DOHH2 (cell line): ENCODE measurements at regions not wholly inside any gene's neighbourhood (a gene's known extent, or its start where the extent isn't known, plus 50 kb on each side); places are given as distances from the start of the nearest gene placed in this dataset.

ENCODE experiments used
- EZH2phosphoT487 ChIP-seq: fragments of 200-600 bp; sonication (generic); IDR thresholded peaks from 2 replicates; pipeline ENCODE4 v1.6.1; 2017; ENCODE audit warnings: borderline replicate concordance, mild to moderate bottlenecking, antibody characterized with exemption, low read length, moderate library complexity, mixed read lengths
- TF ChIP-seq, protein P1 (sequence below): fragments of 200-600 bp; sonication (generic); IDR thresholded peaks from one replicate; pipeline ENCODE4 v1.5.1; 2014; ENCODE audit warnings: antibody characterized with exemption, mild to moderate bottlenecking, low read depth, low read length; ENCODE audit not compliant: poor library complexity, severe bottlenecking

DNA sequence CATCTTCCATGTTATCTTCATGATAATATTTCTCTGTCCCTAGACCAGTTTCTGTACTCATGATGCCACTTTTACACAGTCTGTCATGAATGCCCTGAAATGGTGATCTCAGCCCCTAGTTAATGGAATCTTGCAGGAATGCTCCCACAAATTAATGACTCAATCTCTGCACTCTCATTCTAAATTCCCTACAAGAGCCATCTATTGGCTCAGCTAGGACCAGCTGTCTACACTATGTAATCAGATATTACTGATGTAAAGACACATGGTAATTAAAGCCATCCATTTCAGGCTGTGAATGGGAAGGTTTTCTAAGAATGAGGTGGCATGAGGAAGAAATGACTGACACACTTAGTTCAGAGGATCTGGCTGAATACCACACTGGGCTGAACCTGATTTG lies 199.1 kb upstream of the KCND3 start:
- TF ChIP-seq, protein P1, sequence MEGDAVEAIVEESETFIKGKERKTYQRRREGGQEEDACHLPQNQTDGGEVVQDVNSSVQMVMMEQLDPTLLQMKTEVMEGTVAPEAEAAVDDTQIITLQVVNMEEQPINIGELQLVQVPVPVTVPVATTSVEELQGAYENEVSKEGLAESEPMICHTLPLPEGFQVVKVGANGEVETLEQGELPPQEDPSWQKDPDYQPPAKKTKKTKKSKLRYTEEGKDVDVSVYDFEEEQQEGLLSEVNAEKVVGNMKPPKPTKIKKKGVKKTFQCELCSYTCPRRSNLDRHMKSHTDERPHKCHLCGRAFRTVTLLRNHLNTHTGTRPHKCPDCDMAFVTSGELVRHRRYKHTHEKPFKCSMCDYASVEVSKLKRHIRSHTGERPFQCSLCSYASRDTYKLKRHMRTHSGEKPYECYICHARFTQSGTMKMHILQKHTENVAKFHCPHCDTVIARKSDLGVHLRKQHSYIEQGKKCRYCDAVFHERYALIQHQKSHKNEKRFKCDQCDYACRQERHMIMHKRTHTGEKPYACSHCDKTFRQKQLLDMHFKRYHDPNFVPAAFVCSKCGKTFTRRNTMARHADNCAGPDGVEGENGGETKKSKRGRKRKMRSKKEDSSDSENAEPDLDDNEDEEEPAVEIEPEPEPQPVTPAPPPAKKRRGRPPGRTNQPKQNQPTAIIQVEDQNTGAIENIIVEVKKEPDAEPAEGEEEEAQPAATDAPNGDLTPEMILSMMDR = no peak
- no peak for TF ChIP-seq EZH2phosphoT487
